GM12892 (cell line): ENCODE measurements at regions not wholly inside any gene's neighbourhood (a gene's known extent, or its start where the extent isn't known, plus 50 kb on each side); places are given as distances from the start of the nearest gene placed in this dataset.

ENCODE experiments used
- POLR2A ChIP-seq: IDR thresholded peaks from 2 replicates; pipeline ENCODE4 v1.6.1; 2011; ENCODE audit warnings: low read depth, low read length, control low read depth
- TAF1 ChIP-seq: IDR thresholded peaks from 2 replicates; pipeline ENCODE4 v1.6.1; 2011; ENCODE audit warnings: low read depth, mild to moderate bottlenecking, control low read depth, low read length, borderline replicate concordance

DNA sequence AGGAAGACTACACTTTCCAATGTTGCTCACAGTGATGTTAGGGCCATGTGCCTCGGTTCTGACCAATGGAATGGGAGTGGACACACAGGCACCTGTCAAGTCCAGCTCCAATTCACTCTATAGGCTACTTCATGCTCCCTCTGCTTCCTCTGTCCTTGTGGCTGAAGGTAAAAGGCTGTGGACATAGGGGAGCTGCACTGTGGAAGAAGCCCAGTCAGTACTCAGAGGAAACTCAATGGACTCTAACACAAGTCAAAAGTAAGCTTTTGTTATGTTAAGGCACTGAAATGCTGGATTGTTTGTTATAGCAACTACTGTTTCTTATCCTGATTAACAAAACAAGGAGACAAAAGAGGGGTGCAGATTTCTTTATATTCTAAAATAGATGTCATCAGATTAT lies 278.2 kb downstream of the BCL11B start:
- TF ChIP-seq POLR2A: no peak
- no peak for TF ChIP-seq TAF1
